GM23248 (cell line): ENCODE measurements at regions not wholly inside any gene's neighbourhood (a gene's known extent, or its start where the extent isn't known, plus 50 kb on each side); places are given as distances from the start of the nearest gene placed in this dataset.

Experiments
- EZH2 ChIP-seq: fragments of 200-600 bp; sonication (generic); IDR thresholded peaks from 2 replicates; pipeline ENCODE4 v1.6.1; 2018; ENCODE audit warnings: antibody characterized with exemption, mild to moderate bottlenecking; ENCODE audit not compliant: insufficient read depth, poor library complexity, severe bottlenecking
- EZH2phosphoT487 ChIP-seq: fragments of 200-600 bp; sonication (generic); IDR thresholded peaks from 2 replicates; pipeline ENCODE4 v1.6.1; 2018; ENCODE audit warnings: antibody characterized with exemption, moderate library complexity, mild to moderate bottlenecking, low read depth; ENCODE audit not compliant: insufficient read depth

DNA sequence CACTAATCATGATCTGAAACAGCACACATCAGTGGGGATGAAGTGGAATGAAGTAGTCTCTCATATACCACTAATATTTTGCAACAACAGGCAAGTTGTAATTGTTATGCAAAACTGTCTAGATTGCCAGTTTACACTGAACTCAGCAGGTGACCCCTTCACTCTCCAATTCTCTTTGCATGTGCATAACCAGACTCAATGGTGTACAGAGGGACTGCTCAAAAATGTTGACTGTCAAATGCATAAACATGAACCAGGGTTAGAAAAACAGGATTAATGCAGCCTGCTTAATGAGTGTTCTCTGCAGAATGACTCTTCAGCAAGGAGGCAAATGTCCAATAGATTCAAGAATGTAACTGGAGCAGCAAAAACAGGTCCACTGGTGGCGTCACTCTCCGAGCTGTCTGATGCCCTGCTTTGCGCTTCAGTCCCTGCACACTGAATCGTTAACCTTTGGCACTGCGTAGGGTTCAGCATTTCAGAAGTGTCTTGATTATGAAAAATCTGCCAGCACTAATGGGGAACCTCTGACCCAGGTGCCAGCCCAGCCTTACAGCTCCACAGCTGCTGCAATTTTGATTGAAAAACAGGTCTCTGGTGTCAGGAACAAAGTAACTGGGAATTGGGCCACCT, 209.3 kb downstream of the TDRD15 start:
- TF ChIP-seq EZH2phosphoT487 (no peak), EZH2 (no peak)
